HG02840 (cell line): ENCODE measurements at regions not wholly inside any gene's neighbourhood (a gene's known extent, or its start where the extent isn't known, plus 50 kb on each side); places are given as distances from the start of the nearest gene placed in this dataset.
"Not testable (repeated sequence)": the region's sequence is repeated elsewhere in the genome, so short reads cannot be mapped to it uniquely, and the experiment has no call there.

Experiments
- ATAC-seq: cut with Tn5 transposase; IDR thresholded peaks from one replicate; pipeline ENCODE4 v1.9.1; 2021; ENCODE audit warnings: mild to moderate bottlenecking, moderate library complexity, moderate number of reproducible peaks; ENCODE audit not compliant: unreplicated experiment, low FRiP score

DNA sequence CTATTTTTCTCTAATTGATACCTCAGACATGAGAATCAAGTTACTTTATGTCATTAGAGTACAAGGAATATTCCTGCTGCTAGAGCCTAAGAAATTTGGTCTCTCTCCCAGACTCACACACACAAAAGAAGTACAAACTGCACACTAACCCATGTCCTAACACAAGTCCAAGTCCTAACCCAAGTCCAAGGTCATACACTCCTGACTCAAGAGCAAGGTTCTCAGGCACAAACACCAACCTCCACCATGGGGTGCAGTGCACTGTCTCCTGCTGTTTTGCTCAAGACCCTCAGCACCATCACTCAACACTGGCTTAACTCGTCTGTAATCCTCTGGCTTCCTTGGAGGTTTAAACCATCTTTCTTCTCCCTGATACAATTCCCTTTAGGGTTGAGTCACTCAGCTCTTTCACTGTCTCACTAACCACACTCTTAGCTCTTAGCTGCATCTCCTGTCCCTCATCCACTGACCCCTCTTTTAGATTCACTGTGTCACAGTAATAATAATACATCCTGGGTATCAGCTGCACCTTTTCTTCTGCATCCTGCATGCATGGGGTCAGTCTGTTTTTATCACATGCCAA, 129.8 kb downstream of the BCL2L11 start:
- no peak for ATAC-seq

DNA sequence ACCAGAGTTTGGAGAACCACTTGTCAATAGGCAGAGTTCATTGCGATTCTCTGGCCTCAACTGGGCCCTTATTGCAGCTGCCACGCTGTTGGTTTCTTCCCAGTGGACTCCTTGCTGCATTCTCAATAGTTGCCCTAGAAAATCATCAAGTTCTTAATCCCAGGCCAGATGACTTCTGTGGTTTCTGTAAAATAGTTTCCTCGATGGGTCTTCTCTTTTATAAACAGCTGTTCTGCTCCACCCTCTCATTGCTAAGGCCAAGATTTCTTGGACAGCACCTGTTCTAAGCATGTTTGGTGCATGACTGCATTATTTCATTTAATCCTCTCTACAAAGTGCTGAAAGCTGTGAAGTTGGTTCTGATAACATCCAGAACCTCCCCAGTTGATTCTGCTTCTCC, 131.0 kb downstream of the BCL2L11 start:
- no peak for ATAC-seq

DNA sequence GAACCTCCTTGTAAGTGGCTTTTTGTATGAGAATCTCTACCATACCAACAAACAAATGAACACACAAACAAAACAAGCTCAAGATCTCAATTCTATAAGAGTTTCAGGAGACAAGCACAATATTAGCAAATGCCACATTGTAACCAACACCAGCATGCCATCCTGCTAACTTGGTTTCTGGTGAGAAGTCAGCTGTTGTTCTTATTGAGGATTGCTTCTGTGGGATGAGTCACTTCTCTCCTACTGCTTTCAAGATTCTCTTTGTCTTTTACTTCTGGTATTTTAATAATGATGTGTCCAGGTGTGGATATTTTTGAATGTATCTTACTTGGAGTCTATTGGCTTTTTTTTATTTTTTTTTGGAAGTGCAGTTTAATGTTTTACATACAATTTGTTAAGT, 131.7 kb downstream of the BCL2L11 start:
- no peak for ATAC-seq

DNA sequence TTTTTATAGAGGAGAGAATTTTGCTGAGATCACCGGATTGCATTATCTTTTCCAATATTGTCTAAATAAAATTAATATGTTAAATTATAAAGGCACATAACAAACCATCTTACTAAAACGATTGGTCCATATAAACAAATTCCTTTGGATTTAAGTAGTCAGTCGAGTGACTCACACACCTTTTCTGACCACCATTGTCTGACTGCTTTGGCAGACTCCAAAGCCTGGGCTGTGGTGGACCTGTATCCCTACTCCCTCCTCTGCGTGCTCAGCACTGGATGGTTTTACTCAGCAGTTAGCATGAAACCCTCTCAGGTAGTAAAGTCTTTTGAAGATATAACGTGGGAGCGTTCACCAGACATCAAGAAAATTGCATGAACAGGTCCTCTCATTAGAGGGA, 134.2 kb downstream of the BCL2L11 start:
- not testable (repeated sequence) for ATAC-seq

DNA sequence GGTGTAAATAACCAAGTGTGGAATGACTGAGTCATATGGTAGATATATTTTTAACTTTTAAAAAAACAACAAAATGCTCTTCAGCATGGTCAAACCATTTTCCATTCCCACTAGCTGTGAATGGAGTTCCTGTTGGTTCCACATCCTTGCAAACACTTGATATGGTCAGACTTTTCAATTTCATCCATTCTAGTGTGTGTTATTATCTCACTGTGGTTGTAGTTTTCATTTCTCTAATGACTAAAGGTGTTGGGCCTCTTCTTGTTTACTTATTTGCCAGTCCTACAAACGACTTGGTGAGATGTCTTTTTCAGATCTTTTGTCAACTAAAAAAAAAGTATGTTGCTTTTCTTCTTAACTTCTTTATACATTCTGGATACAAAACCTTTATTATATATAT, 135.9 kb downstream of the BCL2L11 start:
- not testable (repeated sequence) for ATAC-seq

DNA sequence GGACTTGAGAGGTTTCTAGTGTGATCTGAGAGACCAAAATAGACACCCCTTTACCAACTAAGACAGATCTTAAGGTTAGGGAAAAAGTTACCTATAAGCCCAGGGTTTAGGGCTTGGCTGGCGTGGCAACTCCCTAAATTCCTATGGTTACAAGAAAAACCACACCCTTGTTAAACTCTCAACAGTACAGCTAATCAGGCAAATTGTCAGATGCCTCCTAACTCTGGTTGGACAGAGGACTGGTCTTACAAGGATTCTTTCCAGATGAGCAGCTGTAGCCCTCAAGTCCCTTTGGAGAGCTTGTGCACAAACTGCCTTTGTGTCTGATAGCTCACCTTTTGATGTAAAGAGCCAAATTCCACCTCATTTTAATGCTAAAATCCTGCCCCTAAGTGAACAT, 136.9 kb downstream of the BCL2L11 start:
- ATAC-seq = not testable (repeated sequence)

DNA sequence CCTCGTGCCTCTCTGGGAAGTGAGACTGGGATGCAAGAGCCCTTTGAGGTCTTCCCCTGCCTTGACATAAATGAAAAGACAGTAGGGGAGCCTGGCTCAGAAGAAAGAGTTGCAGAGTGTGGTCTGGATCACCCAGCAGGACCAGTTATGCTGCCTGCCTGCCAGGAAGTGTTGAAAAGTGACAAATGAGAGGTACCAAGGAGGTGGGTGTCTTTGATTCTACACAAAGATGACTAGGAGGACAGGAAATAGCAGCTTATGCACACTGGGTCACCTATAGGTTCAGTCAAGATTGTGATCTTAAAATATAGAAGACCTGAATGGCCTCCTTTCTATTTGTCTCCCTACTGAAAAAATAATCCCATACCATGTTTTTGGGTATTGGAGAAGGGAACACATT, 137.6 kb downstream of the BCL2L11 start:
- ATAC-seq = not testable (repeated sequence)

DNA sequence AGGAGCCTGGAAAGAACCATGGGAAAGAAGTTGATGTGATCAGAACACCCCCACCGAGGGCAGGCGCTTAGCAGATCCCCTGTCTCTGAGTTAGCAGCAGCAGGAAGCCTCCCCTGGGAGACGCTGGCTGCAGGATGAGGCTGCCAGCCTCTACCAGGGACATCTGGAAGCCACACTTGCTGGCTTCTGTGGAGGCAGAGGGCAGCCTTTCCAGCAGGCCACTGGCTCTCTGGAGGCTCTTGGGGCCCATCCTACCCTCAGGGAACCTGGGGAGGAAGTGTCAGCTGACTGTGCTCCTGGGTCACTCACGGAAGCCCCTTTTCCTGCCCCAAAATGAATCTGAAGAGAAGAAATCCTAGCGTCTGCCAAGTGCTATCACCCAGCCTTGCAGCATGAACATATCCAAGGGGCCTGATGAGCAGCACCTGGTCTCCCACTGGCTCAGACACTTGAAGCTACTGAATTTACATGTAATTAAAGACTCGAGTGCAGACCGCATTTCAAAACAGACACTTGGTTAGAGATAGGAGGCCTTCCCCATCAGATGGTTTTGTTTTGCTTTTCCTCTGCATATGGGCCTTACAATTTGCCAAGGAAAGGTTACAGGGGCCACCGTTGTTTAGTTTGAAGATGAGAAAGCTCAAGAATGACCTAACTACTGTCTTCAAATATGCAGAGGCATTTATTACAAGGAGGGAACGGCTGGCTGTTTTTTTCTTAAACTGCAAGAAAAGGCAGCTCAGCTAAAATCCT, 142.1 kb downstream of the BCL2L11 start:
- ATAC-seq = not testable (repeated sequence)

DNA sequence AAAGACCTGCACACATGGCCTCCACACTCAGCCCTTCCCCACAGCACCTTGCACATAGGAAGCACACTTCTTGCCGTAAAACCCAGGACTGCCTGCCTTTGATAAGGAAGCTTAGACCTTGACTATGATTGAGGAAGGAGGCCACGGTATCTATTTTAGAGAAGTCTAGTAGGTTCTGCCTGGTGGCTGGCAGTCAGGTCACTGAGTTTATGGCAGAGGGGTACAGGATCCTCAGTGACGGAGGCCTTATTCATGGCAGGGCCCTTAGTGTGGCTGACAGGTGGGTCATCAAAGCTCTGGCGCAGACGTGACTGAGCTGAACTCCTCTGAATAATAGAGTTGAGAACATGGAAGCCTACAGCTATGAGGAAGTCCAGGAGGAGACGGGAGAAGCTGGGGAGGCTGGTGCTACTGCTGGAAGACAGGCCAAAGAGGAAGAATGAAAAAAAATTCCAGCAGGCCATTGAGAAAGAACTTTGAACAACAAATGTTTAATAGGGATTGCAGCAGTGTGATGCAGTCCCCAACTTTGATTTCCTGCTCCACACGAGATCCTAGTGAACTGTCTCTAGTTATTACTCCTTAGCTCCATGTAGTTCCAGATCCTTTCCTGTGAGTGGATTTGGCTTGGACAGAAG, 142.8 kb downstream of the BCL2L11 start:
- ATAC-seq = not testable (repeated sequence)

DNA sequence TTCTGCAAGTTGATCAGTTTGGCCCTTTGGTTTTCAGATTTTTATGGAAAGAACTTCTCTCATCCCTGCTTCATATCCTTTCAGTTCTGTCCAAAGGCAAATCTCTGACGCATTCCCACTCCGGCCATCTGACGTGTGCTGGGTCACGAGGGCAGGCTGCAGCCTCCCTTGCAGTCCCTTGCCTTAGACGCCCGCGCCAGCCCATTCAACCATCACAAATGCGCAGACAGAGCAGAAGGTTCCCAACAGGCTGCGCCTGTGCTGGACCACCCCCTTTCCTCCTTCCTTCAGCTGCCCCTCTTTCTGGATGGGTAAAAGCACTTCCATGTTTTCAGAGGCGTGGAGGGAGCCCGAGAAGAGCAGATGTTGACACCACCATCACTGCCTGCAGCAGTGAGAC, 144.2 kb downstream of the BCL2L11 start:
- not testable (repeated sequence) for ATAC-seq

DNA sequence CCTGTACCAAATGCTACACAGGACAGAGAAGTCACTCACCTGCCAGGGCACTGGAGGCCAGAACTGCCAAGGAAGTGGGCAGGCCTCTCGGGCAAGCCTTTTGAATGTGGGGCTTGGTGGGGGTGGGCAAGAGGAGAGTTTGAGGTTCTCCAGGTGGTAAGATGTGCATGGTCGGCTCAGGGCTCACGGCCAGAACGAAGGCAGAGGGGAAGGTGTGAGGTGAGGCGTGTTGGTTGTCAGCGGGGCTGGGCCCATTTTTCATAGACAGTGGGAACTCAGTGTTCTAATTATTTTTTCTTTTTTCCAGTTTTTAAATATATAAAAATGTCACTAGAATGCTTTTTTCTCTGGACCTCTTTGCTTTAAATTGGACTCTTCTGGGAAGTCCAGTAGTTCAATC, 145.8 kb downstream of the BCL2L11 start:
- not testable (repeated sequence) for ATAC-seq

DNA sequence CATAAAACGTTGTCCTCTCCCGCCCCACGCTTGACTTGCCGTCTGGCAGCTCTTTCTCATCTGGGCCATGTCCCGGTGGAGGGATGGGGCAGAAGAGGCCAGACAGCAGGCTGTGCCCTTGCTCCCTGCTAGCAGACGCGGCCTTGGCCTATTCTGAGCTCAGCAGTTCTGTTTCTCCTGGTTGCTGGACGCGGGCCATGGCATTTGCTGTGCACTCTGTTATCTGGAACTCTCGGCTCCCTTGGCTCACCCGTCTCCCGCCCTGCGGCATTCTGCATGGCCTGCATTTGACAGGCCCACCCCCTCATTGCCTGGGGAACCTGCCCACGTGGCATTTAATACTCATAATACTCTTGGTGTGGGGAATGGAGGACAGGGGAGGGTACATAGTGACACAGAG, 146.3 kb downstream of the BCL2L11 start:
- ATAC-seq = not testable (repeated sequence)

DNA sequence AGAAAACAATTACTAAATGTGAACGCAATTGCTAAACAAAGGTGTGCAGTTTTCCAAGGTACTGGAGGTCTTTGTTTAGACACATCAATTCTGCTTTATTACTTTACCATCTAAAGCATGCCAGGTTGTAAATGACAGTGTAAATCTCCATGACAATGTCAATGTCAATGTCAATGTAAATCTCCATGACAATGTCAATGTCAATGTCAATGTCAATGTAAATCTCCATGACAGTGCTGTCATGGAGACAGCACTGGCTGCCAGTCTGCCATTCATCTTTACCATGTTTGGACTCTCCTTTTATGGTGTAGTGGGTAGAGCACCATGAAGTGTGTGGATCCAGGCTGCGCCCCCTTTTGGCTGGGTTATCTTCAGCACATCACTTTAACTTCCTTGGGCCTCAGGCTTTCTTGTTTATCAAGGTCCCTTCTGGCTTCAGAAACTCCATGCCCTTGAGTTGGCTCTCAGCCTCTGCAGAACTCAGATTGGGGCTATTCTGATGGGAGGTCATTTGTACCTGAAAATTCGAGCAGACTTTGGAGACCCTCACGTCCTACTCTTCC, 149.1 kb downstream of the BCL2L11 start:
- not testable (repeated sequence) for ATAC-seq

DNA sequence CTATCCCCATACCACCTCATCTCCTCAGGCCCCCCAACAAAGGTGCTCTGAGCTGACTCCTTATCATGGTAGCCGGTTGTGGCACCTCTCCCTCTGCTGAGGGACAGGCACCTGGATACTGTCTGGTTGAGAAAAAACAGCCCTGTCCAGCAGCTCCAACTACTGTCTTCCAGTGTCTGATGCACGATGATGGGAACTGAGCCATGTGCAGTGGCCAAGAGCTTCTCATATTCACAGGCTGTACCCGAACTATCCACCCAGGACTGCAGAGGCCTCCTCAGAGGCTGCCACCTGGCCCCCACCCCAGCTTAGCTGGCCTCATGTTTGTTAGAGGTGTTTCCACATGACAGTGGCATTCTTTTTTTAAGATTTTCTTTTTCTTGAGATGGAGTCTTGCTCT, 149.9 kb downstream of the BCL2L11 start:
- ATAC-seq = not testable (repeated sequence)

DNA sequence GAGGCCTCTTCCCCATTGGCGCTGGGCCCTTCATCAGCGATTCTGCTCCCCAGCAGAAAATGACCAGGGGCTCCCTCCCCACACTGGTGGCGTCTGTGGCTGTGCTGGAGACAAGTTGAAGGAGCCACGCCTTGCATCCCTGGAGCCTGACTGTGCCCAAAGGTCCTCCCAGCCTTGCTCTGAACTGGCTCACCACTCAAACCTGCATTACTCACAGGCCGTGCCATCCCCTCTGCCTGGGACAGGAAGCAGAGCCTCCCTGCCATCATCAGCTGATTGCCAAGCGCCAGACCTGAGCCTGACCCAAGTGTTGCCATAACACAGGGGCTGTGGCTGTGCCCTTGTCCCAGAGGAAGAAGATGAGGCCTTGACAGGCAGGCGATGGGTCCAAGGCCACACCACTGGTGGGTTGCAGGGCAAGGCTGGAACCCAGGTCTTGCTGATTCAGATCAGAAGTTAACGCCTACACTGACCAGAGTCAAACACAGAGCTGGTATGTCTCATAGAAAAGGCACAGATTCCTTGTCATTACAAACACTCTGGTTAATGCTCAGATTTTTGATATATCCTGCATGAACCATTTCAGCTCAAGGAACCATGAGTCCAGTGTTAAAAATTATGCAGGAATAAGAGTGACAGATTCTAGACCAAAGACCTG, 151.1 kb downstream of the BCL2L11 start:
- not testable (repeated sequence) for ATAC-seq

DNA sequence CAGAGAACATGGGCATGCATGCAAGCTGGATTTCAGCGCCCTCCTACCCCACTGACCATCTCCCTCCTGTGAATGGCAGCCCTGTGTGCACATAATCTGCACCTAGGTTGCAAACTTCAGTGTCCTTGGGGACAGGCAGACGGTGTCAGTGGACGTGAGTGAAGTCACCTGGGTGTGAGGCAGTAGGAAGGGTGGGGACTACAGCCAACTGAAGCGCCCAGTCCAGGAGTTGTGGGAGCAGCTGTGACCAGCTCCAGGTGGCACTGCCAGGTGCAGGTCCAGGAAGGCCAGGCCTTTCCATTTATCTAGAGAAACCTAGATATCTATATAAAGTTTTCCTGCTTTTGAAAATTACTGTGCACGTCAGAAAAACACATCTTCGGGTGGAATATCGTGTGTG, 152.3 kb downstream of the BCL2L11 start:
- not testable (repeated sequence) for ATAC-seq

DNA sequence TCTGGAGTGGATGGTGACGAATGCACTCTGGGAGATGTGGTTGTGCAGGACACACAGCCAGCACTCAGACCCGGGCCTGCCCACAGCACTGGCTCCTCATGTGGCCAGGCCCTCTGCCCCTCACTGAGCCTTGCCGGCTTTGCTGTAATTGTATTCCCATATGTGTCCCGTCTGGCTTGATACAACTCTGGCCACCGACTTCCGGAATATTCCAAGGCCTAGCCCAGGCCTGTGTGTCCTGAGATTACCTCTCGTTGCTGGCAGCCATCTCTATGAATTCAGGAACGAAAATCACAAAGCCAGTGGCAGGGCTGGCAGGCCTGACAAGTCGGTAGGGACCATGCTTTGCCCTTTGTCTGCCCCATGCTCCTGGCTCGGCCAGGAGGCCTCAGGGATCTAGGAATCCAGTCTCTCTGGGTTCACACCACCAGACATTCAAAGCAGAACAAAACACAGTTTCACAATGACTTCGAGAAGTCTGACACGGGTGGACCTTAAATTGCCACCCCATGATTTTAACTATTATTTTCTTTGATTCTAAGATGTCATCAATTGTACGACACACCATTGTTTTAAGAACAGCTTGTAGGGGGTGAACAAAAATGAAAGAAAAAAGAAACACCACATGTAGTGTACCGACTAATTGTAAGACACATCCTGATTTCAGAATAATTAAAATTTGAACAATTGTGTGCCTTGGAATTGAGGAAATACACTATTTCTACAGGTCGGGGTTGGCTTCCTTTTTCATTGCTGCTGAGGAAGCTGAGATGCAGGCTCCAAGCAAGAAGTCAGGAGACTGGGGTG, 154.5 kb downstream of the BCL2L11 start:
- ATAC-seq = not testable (repeated sequence)

DNA sequence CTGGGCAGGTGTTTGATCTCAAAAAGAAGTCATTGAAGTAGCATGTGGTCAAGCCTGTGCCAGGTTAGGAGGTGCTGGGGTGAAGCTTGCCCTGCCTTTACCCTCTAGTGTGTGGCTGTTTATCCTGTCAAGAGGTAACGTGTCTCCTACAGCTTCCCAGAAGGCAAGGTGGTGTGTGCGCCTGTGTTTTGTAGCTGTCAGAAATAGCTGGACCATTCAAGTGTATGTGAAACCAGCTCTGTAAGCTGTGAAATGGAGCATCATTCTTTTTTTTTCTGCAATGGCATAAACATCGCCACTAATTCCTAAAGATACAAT, 155.1 kb downstream of the BCL2L11 start:
- ATAC-seq = not testable (repeated sequence)

DNA sequence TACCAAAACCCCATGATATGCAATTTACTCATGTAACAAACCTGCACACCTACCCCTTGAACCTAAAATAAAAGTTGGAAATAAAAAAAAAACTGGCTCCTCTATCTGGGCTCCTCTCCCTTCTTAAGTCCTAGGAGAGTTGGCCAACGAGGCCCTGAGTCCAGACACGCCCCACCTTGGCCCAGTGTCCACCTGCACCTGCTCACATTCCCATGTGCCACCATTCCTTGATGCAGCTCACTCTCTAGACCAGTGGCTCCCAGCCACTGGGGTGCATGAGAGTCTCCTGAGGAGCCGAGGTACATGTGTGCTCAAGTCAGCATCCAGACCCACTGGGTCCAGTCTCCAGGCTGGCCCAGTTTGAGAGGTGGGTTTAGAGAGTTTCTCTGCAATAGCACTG, 157.4 kb downstream of the BCL2L11 start:
- ATAC-seq = not testable (repeated sequence)

DNA sequence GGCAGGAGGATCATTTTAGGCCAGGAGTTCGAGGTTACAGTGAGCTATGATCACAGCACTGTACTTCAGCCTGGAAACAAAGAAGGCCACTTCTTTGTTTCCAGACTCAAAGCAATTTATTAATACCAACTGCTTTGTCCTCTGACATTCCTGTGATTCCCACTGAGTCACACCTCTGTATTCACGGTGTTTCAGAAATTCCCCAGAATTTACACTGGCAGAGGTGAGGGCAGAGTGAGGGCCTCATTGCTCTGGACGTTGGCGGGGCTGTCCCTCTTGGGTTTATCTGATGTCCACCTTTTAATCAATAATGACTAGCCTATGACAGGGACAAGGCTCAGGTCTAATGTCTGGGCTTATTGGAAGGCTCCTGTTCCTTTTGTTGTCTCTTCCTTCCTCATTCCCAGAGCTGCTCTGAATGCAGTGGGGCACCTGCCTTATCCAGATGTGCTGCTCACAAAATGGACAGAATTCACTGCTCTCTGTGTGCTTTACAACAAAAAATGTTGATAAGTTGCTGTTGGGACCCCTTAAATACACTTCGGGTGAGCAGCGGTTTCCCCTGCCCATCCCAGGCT, 160.1 kb downstream of the BCL2L11 start:
- ATAC-seq = not testable (repeated sequence)
